IPS-18a (cell line): ENCODE measurements at regions not wholly inside any gene's neighbourhood (a gene's known extent, or its start where the extent isn't known, plus 50 kb on each side); places are given as distances from the start of the nearest gene placed in this dataset.
"Not testable (repeated sequence)": the region's sequence is repeated elsewhere in the genome, so short reads cannot be mapped to it uniquely, and the experiment has no call there.

Experiments
- H3K27ac ChIP-seq: one replicate; pipeline ENCODE4 v1.5.1; 2013; ENCODE audit warnings: low read length
- H3K27me3 ChIP-seq: one replicate; pipeline ENCODE4 v1.6.1; 2013; ENCODE audit warnings: mild to moderate bottlenecking, low read length; ENCODE audit not compliant: control insufficient read depth, insufficient read depth
- H3K36me3 ChIP-seq: one replicate; pipeline ENCODE4 v1.6.1; 2013; ENCODE audit warnings: low read depth, low read length; ENCODE audit not compliant: control insufficient read depth
- H3K4me1 ChIP-seq: one replicate; pipeline ENCODE4 v1.6.1; 2013; ENCODE audit warnings: low read depth, low read length; ENCODE audit not compliant: control insufficient read depth
- H3K4me3 ChIP-seq: one replicate; pipeline ENCODE4 v1.5.1; 2013; ENCODE audit warnings: low read length
- H3K9ac ChIP-seq: one replicate; pipeline ENCODE4 v1.6.1; 2013; ENCODE audit warnings: mild to moderate bottlenecking, low read length, moderate library complexity
- H3K9me3 ChIP-seq: one replicate; pipeline ENCODE4 v1.6.1; 2013; ENCODE audit warnings: low read depth, low read length; ENCODE audit not compliant: control insufficient read depth

- not testable (repeated sequence) for H3K27ac ChIP-seq, H3K9ac ChIP-seq, H3K36me3 ChIP-seq, H3K4me1 ChIP-seq, H3K9me3 ChIP-seq, H3K27me3 ChIP-seq, H3K4me3 ChIP-seq
Observed at GRCh38 chr6:86701228-86701627, 236.1 kb upstream of the HTR1E start.

GRCh38 chr6:86686496-86686895 lies 250.8 kb upstream of the HTR1E start:
- H3K9me3 ChIP-seq: no peaks in the 10 kb centered on the region
- H3K9ac ChIP-seq: no peak overlapping the region
- no peaks in the 10 kb centered on the region for H3K27me3 ChIP-seq
- H3K4me3 ChIP-seq: no peak overlapping the region
- H3K27ac ChIP-seq: no peak overlapping the region
- no peaks in the 10 kb centered on the region for H3K36me3 ChIP-seq
- no peaks in the 10 kb centered on the region for H3K4me1 ChIP-seq

- Histone ChIP-seq H3K4me1 (no peaks in the 10 kb centered on the region), H3K27me3 (no peaks in the 10 kb centered on the region), H3K4me3 (no peak overlapping the region), H3K9ac (no peak overlapping the region), H3K36me3 (no peaks in the 10 kb centered on the region), H3K9me3 (no peaks in the 10 kb centered on the region), H3K27ac (no peak overlapping the region)
Observed at GRCh38 chr6:86685230-86685797, 252.0 kb upstream of the HTR1E start.

DNA sequence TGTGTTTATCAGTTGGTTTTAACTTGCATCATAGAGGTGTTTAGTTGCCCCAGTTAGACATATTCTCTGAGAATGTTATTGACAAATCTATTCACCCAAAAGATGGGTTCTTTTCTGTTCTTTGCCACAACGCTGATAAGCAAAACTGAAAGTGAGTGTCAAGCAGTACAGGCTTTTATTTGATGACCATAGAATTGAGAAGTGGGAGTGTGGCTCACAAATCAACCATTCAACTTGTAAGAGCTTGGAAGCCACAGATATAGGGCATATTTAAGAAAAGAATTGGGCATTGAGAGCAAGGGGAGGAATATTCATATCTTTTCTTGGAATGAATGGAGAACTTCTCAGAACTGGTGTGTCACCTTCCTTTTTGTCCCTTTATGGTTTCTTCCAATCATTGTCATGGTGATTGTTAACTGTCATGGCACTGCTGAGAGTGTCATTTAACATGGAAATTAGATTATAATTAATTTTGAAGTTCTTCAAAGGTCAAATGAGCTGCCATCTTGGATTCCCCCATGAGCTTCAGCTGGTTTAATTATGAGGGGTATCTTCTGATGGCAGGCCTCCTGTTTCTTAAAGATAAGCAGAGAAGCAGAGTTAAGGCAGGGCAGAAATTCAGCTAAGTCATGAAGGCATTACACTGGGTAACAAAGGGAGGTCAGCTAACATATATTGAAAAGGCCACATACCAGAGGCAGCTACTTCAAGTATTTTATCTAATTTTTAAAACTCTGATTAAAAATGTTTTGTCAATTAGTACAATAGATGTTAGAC lies 254.0 kb upstream of the HTR1E start:
- no peaks in the 10 kb centered on the region for H3K9me3 ChIP-seq
- no peaks in the 10 kb centered on the region for H3K27me3 ChIP-seq
- no peaks in the 10 kb centered on the region for H3K36me3 ChIP-seq
- H3K27ac ChIP-seq: no peak overlapping the region
- no peaks in the 10 kb centered on the region for H3K4me1 ChIP-seq
- H3K9ac ChIP-seq: no peak overlapping the region
- no peak overlapping the region for H3K4me3 ChIP-seq

DNA sequence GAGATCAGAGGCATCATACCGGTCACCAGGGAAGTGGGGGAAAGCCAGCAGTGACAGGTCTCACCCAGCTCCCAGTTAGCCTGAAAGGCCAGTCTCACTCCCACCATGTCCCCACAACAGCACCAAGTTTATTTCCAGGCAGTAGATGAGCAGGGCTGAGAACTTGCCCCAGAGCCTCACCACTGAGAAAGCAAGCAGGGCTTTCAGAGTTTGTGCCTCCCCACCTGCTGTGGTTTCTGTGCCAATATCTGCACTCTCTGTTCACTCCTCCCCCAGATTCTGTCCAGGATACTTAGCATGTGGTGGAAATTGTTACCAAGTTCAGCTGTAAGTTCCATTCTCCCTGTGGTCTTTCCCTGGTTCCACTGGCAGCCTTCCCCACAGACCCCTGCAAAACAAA lies 255.0 kb upstream of the HTR1E start:
- no peaks in the 10 kb centered on the region for H3K9me3 ChIP-seq
- no peak overlapping the region for H3K4me3 ChIP-seq
- no peaks in the 10 kb centered on the region for H3K4me1 ChIP-seq
- H3K27me3 ChIP-seq: no peaks in the 10 kb centered on the region
- H3K27ac ChIP-seq: no peak overlapping the region
- no peak overlapping the region for H3K9ac ChIP-seq
- no peaks in the 10 kb centered on the region for H3K36me3 ChIP-seq

DNA sequence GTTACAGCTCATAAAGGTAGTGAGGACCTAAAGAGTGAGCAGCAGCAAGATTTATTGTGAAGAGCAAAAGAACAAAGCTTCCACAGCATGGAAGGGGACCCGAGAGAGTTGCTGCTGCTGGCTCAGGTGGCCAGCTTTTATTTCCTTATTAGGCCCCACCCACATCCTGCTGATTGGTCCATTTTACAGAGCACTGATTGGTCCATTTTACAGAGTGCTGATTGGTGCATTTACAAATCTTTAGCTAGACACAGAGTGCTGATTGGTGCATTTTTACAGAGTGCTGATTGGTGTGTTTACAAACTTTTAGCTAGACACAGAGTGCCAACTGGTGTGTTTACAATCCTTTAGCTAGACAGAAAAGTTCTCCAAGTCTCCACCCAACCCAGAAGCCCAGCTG lies 256.2 kb upstream of the HTR1E start:
- H3K4me3 ChIP-seq, H3K4me1 ChIP-seq, H3K27ac ChIP-seq, H3K27me3 ChIP-seq, H3K9ac ChIP-seq, H3K9me3 ChIP-seq, H3K36me3 ChIP-seq: not testable (repeated sequence)

DNA sequence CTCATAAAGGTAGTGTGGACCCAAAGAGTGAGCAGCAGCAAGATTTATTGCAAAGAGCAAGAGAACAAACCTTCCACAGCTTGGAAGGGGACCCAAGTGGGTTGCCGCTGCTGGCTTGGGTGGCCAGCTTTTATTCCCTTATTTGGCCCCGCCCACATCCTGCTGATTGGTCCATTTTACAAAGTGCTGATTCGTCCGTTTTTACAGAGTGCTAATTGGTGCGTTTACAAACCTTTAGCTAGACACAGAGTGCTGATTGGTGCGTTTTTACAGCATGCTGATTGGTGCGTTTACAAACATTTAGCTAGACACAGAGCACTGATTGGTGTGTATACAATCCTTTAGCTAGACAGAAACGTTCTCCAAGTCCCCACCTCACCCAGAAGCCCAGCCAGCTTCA lies 265.2 kb upstream of the HTR1E start:
- not testable (repeated sequence) for H3K36me3 ChIP-seq, H3K9me3 ChIP-seq, H3K4me3 ChIP-seq, H3K4me1 ChIP-seq, H3K9ac ChIP-seq, H3K27me3 ChIP-seq, H3K27ac ChIP-seq

DNA sequence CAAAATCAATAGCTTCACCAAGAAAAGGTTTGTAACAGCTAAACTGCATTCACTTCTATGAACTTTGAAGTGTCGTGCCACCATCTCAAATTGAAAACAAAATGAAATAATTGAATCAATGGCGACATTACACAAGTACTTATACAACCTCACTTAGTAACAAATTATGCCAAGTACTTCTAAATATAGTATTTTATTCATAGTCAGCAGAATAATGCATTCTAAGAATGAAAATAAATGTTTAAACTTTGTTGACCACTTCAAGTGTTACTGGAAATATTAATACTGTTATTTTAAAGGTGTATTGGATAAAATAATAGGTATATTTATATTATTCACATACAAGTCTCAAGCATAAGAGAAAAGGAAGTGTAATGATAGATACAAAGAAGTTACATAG lies 280.1 kb upstream of the HTR1E start:
- no peak overlapping the region for H3K4me3 ChIP-seq
- H3K9me3 ChIP-seq: no peaks in the 10 kb centered on the region

GRCh38 chr6:86629123-86629522 lies 308.2 kb upstream of the HTR1E start:
- Histone ChIP-seq H3K9ac (no peak overlapping the region), H3K27me3 (no peaks in the 10 kb centered on the region), H3K4me1 (no peaks in the 10 kb centered on the region), H3K36me3 (no peaks in the 10 kb centered on the region), H3K27ac (no peak overlapping the region), H3K4me3 (no peak overlapping the region), H3K9me3 (no peaks in the 10 kb centered on the region)

More for the DNA sequence above, 280.1 kb upstream of the HTR1E start:
- Histone ChIP-seq H3K36me3 (no peaks in the 10 kb centered on the region), H3K9ac (no peak overlapping the region), H3K27ac (no peak overlapping the region), H3K4me1 (no peaks in the 10 kb centered on the region), H3K27me3 (no peaks in the 10 kb centered on the region)

GRCh38 chr6:86619428-86619827 lies 317.9 kb upstream of the HTR1E start:
- Histone ChIP-seq H3K9ac (no peak overlapping the region), H3K4me1 (no peaks in the 10 kb centered on the region), H3K27ac (no peak overlapping the region), H3K9me3 (peaks cover 8% of the 10 kb centered on the region), H3K4me3 (no peak overlapping the region), H3K36me3 (no peaks in the 10 kb centered on the region), H3K27me3 (no peaks in the 10 kb centered on the region)

- H3K27ac ChIP-seq: no peak overlapping the region
- H3K9me3 ChIP-seq: peaks cover 4% of the 10 kb centered on the region
- H3K4me3 ChIP-seq: no peak overlapping the region
- no peaks in the 10 kb centered on the region for H3K4me1 ChIP-seq
- H3K27me3 ChIP-seq: no peaks in the 10 kb centered on the region
- H3K9ac ChIP-seq: no peak overlapping the region
- no peaks in the 10 kb centered on the region for H3K36me3 ChIP-seq
Observed at GRCh38 chr6:86615299-86615698, 322.0 kb upstream of the HTR1E start.
